GM19025 (cell line): ENCODE measurements at regions not wholly inside any gene's neighbourhood (a gene's known extent, or its start where the extent isn't known, plus 50 kb on each side); places are given as distances from the start of the nearest gene placed in this dataset.
A peak's percentile ranks its signal among the peaks of the same experiment; 100 is the strongest.
"Not testable (repeated sequence)": the region's sequence is repeated elsewhere in the genome, so short reads cannot be mapped to it uniquely, and the experiment has no call there.

ENCODE experiments used
- ATAC-seq: cut with Tn5 transposase; IDR thresholded peaks from one replicate; pipeline ENCODE4 v1.9.1; 2021; ENCODE audit warnings: mild to moderate bottlenecking, low read depth, moderate library complexity; ENCODE audit not compliant: unreplicated experiment

DNA sequence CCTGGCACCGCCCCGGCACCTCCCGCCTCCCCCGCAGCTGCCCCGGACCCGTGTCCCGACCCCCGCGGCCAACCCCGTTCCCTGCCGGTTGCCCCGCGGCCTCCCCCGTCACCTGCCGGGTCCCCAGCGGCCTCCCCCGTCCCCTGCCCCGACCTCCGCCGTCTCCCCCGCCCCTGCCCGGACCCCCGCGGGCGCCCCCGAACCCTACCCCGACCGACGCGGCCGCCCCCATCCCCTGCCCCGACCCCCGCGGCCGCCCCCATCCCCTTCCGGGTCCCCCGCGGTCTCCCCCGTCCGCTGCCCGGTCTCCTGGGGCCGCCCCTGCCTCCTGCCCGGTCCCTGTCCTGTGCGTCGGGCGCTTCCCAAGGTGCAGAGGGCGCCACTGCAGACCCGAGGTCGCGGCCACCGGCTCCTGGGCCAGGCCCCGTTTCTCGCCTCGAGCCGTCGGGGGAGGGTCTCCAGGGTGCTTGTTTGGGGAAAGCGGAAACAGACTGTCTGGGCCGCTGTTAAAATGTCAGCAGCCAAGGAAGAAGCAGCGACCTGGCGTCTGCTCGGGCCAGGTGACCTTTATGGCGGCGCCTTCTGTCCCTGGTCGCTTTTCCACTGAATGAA is 51.6 kb upstream of the APOD start:
- not testable (repeated sequence) for ATAC-seq

DNA sequence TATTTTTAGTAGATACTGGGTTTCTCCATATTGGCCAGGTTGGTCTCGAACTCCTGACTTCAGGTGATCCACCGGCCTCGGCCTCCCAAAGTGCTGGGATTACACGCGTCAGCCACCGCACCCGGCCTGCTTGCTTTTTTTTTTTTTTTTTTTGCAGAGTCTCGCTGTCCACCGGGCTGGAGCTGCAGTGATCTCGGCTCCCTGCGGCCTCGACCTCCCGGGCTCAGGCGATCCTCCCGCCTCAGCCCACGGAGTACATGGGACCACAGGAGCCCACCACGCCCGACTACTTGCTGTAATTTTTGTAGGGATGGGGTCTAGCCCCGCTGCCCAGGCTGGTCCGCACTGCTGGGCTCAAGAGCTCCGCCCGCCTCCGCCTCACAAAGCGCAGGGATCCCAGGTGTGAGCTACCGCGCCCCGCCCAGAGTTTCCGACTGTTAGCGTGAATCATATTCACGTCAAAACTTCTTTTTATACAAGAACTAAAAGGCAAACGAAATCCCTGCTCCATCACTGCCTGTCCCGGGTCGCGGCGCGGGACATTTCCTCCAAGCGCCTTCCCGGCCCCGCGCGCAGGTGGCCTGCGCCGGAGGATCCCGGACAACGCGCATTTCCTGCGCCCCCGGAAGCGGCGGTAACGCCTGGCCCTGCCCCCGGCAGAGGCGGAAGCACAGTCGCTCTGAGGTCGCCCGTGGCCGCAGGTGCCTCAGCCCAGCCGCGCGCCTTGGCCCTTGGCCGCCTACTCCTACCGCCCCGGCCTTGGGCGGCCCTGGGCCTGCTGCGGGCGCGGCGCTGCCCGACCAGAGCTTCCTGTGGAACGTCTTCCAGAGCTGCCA is 50.9 kb upstream of the APOD start:
- peak; percentile 91 for ATAC-seq
